ENCODE measurements at regions not wholly inside any gene's neighbourhood (a gene's known extent, or its start where the extent isn't known, plus 50 kb on each side); places are given as distances from the start of the nearest gene placed in this dataset.

DNA sequence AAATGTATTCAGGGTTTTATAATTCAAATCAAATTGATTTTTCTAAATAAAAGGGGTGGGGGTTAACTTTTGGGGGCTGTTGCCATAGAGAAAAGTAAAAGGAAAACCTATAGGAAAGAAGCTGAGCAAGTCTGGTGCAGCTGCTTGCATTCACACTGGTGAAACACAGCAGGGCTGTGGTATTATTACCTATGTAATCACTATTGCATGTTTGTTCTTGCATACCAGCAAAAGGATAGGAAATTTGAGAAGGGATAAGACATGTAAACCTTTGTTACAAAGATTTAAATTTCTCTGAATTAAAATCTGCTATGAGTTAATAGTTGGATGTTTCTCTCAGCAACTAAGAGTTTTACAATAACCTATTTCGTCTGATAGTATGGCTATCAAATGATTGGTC is 346.7 kb downstream of the EFNA5 start:
- Histone ChIP-seq H3K27ac (ENCODE audit: low read depth in 1 of 2, low read length in 2 of 2) (no peak overlapping the region), H3K9me3 (ENCODE audit: control insufficient read depth in 4 of 4, low read length in 3 of 4) (no peaks in the 10 kb centered on the region), H3K4me3 (ENCODE audit: low read depth in 1 of 3, low read length in 3 of 3) (no peak overlapping the region), H3K36me3 (ENCODE audit: control insufficient read depth in 4 of 4, insufficient read depth in 3 of 4, low read depth in 1 of 4, low read length in 3 of 4) (no peaks in the 10 kb centered on the region), H3K4me1 (ENCODE audit: control insufficient read depth in 4 of 4, insufficient read depth in 4 of 4, low read length in 3 of 4) (no peaks in the 10 kb centered on the region), H3K27me3 (ENCODE audit: control insufficient read depth in 4 of 4, insufficient read depth in 4 of 4, low read length in 3 of 4) (no peaks in the 10 kb centered on the region), H3K9ac (ENCODE audit: low read depth in 1 of 2, low read length in 2 of 2) (no peak overlapping the region)
- no peak for DNase-seq (ENCODE audit: low spot score)
- WGBS, result 87% methylated on average over 1 of the region's 1 CpG
- TF ChIP-seq YY1 (IDR thresholded peaks at IDR 0.05), result no peak
- TF ChIP-seq, protein P1, sequence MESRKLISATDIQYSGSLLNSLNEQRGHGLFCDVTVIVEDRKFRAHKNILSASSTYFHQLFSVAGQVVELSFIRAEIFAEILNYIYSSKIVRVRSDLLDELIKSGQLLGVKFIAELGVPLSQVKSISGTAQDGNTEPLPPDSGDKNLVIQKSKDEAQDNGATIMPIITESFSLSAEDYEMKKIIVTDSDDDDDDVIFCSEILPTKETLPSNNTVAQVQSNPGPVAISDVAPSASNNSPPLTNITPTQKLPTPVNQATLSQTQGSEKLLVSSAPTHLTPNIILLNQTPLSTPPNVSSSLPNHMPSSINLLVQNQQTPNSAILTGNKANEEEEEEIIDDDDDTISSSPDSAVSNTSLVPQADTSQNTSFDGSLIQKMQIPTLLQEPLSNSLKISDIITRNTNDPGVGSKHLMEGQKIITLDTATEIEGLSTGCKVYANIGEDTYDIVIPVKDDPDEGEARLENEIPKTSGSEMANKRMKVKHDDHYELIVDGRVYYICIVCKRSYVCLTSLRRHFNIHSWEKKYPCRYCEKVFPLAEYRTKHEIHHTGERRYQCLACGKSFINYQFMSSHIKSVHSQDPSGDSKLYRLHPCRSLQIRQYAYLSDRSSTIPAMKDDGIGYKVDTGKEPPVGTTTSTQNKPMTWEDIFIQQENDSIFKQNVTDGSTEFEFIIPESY (IDR thresholded peaks at IDR 0.05), result no peak
- no peak for TF ChIP-seq ATF3 (IDR thresholded peaks at IDR 0.05)
- no peak for TF ChIP-seq RXRA (IDR thresholded peaks at IDR 0.05)
- TF ChIP-seq EGR1 (IDR thresholded peaks at IDR 0.05; ENCODE audit: low read depth in 2 of 2), result no peak
- no peak for TF ChIP-seq TAF1 (conservative IDR thresholded peaks at IDR 0.05)
- TF ChIP-seq FOXA2 (IDR thresholded peaks at IDR 0.05), result no peak
- TF ChIP-seq, protein P2, sequence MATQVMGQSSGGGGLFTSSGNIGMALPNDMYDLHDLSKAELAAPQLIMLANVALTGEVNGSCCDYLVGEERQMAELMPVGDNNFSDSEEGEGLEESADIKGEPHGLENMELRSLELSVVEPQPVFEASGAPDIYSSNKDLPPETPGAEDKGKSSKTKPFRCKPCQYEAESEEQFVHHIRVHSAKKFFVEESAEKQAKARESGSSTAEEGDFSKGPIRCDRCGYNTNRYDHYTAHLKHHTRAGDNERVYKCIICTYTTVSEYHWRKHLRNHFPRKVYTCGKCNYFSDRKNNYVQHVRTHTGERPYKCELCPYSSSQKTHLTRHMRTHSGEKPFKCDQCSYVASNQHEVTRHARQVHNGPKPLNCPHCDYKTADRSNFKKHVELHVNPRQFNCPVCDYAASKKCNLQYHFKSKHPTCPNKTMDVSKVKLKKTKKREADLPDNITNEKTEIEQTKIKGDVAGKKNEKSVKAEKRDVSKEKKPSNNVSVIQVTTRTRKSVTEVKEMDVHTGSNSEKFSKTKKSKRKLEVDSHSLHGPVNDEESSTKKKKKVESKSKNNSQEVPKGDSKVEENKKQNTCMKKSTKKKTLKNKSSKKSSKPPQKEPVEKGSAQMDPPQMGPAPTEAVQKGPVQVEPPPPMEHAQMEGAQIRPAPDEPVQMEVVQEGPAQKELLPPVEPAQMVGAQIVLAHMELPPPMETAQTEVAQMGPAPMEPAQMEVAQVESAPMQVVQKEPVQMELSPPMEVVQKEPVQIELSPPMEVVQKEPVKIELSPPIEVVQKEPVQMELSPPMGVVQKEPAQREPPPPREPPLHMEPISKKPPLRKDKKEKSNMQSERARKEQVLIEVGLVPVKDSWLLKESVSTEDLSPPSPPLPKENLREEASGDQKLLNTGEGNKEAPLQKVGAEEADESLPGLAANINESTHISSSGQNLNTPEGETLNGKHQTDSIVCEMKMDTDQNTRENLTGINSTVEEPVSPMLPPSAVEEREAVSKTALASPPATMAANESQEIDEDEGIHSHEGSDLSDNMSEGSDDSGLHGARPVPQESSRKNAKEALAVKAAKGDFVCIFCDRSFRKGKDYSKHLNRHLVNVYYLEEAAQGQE (IDR thresholded peaks at IDR 0.05), result no peak
- TF ChIP-seq RAD21 (IDR thresholded peaks at IDR 0.05), result no peak
- TF ChIP-seq NR2F2 (IDR thresholded peaks at IDR 0.05), result no peak
- TF ChIP-seq MAX (IDR thresholded peaks at IDR 0.05), result no peak
- no peak for TF ChIP-seq SP1 (IDR thresholded peaks at IDR 0.05)
- no peak for TF ChIP-seq GABPA (IDR thresholded peaks at IDR 0.05 in 1 of 2, conservative IDR thresholded peaks at IDR 0.05 in 1 of 2)
- TF ChIP-seq HNF4G (IDR thresholded peaks at IDR 0.05), result no peak
- TF ChIP-seq, protein P3, sequence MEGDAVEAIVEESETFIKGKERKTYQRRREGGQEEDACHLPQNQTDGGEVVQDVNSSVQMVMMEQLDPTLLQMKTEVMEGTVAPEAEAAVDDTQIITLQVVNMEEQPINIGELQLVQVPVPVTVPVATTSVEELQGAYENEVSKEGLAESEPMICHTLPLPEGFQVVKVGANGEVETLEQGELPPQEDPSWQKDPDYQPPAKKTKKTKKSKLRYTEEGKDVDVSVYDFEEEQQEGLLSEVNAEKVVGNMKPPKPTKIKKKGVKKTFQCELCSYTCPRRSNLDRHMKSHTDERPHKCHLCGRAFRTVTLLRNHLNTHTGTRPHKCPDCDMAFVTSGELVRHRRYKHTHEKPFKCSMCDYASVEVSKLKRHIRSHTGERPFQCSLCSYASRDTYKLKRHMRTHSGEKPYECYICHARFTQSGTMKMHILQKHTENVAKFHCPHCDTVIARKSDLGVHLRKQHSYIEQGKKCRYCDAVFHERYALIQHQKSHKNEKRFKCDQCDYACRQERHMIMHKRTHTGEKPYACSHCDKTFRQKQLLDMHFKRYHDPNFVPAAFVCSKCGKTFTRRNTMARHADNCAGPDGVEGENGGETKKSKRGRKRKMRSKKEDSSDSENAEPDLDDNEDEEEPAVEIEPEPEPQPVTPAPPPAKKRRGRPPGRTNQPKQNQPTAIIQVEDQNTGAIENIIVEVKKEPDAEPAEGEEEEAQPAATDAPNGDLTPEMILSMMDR (IDR thresholded peaks at IDR 0.05; ENCODE audit: low read depth, low read length, missing input control), result no peak
- no peak for TF ChIP-seq FOXA1 (IDR thresholded peaks at IDR 0.05)
- TF ChIP-seq JUND (IDR thresholded peaks at IDR 0.05), result no peak
- no peak for TF ChIP-seq HNF4A (conservative IDR thresholded peaks at IDR 0.05)

All from liver (tissue), 8 donors.